ENCODE measurements at regions not wholly inside any gene's neighbourhood (a gene's known extent, or its start where the extent isn't known, plus 50 kb on each side); places are given as distances from the start of the nearest gene placed in this dataset.
A peak's percentile ranks its signal among the peaks of the same experiment; 100 is the strongest.
"Not testable (repeated sequence)": the region's sequence is repeated elsewhere in the genome, so short reads cannot be mapped to it uniquely, and the experiment has no call there.

DNA sequence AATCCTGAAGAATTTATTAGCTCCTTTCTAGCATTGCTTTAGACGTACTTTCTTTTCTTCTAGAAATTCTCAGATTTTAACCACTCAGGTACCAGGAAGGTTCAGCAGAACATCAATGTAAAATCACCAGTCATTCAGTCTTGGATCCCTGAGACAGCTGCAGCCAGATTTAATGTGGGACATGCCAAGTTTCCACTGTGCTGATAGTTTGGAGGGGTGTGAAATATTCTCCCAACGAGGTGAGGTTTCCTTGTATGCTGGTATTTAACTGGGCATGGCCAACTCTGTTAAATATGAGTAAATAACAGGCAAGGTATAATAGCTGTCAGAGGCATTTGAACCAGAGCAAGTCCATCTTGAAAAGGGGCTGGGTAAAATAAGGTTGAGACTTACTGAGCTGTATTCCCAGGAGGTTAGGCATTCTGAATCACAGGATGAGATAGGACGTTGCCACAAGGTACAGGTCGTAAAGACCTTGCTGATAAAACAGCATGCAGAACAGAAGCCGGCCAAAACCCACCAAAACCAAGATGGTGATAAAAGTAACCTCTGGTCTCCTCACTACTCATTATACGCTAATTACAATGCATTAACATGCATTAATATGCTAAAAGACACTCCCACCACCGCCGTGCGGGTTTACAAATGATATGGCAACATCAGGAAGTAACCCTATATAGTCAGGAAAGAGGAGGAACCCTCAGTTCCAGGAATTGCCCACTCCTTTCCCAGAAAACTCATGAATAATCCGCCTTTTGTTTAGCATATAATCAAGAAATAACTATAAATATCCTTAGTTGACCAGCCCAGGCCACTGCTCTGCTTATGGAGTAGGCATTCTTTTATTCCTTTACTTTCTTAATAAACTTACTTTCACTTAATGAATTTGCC is 75.2 kb upstream of the RASSF8 start:
- no peak for DNase-seq

DNA sequence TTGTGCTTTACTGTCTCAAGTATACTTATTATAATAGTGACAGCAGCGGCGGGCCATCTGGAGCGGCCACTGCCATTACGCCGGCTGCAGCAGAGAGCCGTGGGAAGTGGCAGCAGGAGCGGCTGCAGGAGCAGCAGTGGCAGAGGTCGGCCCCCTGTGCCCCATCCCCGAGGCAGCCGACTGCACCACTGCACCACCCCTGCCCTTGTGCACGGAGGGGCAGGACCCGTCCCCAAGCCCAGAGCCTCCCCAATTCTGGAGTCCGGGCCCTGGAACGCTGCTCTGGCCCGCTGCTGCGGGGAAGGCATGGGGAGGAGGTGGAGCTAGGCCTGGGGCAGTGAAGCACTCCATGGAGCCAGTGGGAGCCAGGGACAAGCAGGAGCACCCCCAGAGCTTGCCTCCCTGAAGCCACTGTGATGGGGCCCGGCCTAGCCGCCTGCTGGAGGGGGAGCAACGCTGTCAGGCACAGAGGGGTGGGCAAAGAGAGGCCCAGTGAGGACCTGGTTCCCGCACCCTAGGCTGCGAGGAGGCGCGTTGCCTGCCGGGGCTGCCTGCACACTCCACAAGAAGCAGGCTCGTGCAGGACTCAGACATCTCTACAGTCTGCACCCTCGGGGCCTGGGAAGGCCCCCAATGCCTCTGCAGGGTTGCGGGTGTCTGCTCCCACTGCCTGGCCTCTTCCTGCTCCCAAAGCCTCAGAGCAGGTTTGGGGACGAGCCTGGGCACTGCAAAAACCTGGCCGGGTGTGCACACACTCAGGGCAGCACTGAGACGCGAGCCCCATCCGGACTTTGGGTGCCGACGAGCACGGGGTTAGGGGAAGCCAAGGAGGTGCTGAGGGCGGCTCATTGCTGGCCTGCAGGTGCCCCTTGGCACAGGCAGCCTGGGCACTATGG is 74.2 kb upstream of the RASSF8 start:
- peak; percentile 29 for DNase-seq

DNA sequence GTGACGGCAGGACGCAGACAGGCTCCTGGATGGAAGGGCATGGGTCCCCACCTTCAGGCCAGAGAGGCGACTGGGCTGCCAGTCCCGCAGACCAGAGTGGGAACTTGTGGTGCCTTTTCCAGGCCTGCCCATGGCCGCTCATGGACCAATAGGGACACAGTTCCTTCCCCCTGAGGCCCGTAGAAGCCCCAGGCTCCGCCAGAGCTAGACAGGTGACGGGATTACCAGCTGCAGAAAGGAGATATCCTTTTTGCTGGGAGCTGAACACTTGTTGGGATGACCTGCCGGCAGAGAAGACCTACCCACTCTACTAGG is 73.6 kb upstream of the RASSF8 start:
- no peak for DNase-seq

DNA sequence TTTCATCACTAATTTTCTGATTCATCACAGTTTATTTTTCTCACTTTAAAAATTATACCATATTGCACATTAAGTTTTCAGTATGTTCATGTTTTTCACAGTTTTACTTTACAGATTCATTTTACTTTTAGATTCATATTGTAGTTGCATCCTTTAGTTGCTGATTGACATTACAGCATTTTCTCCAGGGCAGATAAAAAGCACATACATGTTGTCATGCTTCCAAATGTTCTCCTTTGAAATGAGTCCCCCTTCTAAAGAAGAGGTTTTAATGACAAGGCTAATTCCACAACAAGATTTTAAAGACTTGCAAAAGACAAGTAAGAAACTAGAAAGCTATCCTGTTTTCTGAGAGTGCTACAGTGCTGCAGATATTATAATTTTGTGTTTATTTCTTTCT is 72.1 kb upstream of the RASSF8 start:
- DNase-seq = no peak

DNA sequence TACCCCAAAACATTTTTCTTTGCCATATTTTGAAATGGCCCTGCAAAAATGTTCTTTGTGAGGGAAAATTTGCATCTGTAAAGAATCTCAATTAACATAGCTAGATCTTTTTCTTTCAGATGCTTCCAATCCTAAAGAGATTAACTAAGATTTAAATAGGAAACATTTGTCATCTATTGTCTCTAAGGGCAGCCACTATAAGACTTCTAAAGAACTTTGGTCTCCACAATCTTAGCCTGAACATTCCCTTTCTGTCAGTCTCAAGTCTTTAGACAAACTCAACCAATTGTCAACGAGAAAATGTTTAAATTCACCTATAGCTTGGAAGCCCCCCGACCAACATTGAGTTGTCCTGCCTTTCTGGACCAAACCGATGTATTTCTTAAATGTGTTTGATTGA is 71.1 kb upstream of the RASSF8 start:
- DNase-seq = no peak

DNA sequence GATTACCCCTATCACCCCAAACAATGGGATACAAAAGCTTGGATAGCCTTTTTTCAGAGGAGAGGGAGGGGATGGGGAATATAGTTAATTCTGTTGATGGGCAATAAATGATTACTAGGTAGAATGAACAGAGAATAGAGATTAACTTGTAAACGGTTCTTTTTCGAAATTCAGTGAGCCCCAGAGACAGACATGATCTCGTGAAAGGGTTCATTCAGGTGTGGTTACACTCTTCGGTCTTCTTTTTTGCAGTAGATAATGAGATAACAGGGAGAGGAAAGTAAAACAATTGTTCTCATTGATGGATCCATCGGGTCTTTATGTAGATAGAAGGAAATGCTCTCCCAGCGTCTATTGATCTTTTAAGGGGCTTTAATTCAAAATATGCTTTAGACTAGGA is 69.3 kb upstream of the RASSF8 start:
- DNase-seq = no peak

DNA sequence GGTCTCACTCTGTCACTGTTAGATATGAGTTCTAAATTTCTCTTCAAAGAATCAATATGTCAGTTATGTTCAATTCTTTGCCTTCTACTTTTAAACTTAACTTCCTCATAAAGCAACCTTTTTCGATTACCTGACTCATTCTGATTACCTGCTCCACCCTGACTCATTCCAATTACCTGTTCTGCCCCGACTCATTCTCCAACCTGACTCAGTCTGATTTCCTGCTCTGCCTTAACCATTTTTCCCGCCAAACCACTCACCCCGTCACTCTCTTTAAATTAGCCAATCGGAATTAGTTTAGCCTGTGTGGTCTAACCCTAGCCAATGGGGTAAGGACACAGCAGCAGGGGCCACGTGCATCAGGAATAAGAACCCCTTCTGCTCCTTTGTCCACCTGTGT is 67.4 kb upstream of the RASSF8 start:
- not testable (repeated sequence) for DNase-seq

DNA sequence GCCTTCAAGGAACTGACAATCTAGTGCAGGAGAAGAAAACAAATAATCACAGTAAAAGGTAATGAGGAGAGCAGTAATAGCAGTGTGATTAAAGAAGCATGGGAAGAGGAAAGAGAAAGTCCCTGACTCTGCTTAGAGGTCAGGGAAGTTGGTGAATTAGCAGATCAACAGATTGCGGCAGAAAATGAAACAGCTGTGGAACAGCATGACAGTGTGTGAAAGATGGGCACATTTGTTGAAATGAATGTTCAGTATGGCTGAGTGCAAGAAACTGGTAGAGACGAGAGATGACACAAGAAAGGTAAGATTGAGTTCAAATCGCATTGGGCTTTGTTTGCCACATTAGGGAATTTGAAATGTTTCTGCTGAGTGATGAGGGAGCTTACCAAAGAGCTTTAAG is 63.7 kb upstream of the RASSF8 start:
- no peak for DNase-seq

DNA sequence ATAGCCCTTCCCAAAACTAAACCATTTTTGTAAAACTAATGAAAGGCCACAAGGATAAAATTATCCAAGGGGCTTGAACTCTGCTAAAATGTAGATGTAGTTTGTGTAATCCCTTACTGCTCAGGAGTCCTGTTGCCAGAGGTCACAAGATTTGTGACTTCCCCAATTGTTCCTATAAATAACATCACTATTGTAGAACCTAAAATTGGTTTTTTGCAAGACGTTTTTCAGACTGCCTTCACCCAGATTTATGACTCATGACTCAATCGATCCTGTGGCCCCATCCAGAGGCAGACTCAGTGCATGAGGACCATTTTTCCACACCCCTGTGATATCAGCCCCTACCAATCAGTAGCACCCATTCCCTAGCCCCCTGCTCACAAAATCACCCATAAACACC is 61.5 kb upstream of the RASSF8 start:
- no peak for DNase-seq

DNA sequence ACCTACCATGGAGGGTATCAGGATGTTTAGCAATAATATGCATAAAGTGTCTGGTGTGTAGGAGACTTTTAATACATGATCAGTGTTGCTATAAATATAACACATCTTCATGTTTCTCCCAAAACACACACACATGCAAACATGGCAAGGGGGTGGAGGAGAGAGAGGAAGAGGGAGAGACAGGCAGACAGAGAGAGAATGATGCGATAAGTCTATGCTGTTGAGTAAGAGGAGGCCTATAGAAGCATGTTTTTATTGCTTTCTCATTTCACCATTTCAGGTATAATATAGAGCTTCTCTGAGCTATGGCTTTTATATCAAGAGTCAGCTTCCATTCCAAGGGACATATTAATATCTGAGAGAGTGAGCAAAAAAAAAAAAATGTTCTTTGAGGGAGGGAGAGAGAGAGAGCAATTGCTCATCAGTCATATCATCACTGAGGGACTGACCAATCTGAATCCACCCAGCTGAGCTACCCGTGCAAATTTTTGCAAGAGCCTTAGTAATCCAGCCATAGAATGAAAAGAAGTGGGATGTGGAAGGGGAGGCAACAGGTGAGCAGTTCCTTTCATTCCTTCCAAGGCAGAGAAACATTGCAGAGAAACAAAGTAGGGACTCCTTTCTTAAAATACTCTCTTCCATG is 54.8 kb upstream of the RASSF8 start:
- no peak for DNase-seq

DNA sequence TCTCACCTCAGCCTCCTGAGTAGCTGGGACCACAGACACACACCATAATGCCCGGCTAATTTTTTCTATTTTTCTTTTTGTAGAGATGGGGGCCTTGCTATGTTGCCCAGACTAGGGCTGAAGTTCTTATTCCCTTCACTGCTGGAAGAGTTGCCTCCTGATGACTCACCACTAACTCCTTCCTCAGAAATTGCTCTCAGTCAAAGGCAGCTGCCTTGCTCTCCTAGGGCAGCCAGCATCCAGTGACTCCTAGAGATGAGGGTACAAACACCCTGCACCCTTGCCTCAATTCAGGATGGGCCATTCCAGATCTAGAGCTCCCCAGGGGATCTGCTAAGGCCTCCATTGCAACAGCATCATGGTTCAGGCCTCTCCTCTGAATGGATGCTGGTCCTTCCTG is 54.0 kb upstream of the RASSF8 start:
- DNase-seq = no peak

DNA sequence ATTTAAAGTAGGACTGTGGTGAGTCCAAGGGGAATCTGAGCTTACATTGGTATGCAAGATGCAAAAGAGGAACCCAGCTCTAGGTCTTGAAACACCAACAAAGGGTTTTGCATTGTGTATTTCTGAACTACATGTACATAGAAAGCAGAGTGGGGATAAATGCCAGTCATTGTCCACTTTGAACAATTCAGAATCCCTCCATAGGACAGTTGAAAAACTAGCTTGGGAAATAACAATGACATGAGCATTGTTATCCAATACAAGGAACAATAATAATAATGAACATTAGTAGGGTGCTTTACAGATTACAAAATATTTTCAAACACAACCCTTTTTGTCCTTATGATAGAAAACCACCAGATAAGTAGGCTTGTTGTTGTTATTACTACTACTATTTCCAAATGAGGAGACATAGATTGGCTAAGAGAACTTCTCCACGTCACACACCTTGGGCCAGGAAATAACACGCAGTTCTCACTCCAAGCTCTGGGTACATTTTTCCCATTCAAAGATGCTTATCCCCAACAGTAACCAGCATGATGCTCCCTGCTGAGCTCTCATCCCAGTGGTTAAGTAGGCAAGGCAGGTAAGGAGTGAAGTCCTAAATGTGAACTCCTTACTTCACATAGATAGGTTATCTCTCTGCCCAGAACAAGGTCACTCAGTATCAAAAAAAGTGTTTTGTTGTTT is 51.7 kb upstream of the RASSF8 start:
- DNase-seq = no peak

Data from NCI-H510A treated with DMSO at 0.1 percent for 48 hours (cell line).